Glutamatergic neuron (in vitro differentiated cells): ENCODE measurements at regions not wholly inside any gene's neighbourhood (a gene's known extent, or its start where the extent isn't known, plus 50 kb on each side); places are given as distances from the start of the nearest gene placed in this dataset.
A peak's percentile ranks its signal among the peaks of the same experiment; 100 is the strongest.

Source experiments
- DNase-seq: peaks from one replicate; pipeline ENCODE4 v3.0.0; 2022
- H3K27ac Mint-ChIP-seq: one replicate; pipeline ENCODE4 v1.8.0; 2020; ENCODE audit warnings: mild to moderate bottlenecking, mixed read lengths, inconsistent platforms; ENCODE audit not compliant: unreplicated experiment
- H3K27me3 Mint-ChIP-seq: one replicate; pipeline ENCODE4 v1.8.0; 2020; ENCODE audit warnings: mild to moderate bottlenecking, moderate library complexity, mixed read lengths, inconsistent platforms; ENCODE audit not compliant: unreplicated experiment
- H3K36me3 Mint-ChIP-seq: one replicate; pipeline ENCODE4 v1.8.0; 2020; ENCODE audit warnings: mild to moderate bottlenecking, mixed read lengths, inconsistent platforms; ENCODE audit not compliant: unreplicated experiment
- H3K4me1 Mint-ChIP-seq: one replicate; pipeline ENCODE4 v1.8.0; 2020; ENCODE audit warnings: mild to moderate bottlenecking, low read depth, mixed read lengths, inconsistent platforms; ENCODE audit not compliant: unreplicated experiment
- H3K4me3 Mint-ChIP-seq: one replicate; pipeline ENCODE4 v1.8.0; 2020; ENCODE audit warnings: mild to moderate bottlenecking, mixed read lengths, inconsistent platforms; ENCODE audit not compliant: unreplicated experiment
- H3K9me3 Mint-ChIP-seq: one replicate; pipeline ENCODE4 v1.8.0; 2020; ENCODE audit warnings: mild to moderate bottlenecking, moderate library complexity, mixed read lengths, inconsistent platforms; ENCODE audit not compliant: unreplicated experiment
- CTCF ChIP-seq: fragments of 200-600 bp; sonication (generic); IDR thresholded peaks from one replicate; pipeline ENCODE4 v1.5.0; 2021; ENCODE audit not compliant: partially characterized antibody, unreplicated experiment

- peaks cover 12% of the 10 kb centered on the region for H3K4me1 Mint-ChIP-seq
These were observed 188.1 kb downstream of the SNAPC1 start for GRCh38 chr14:61950340-61950739.

GRCh38 chr14:61953602-61954001 lies 191.4 kb downstream of the SNAPC1 start:
- no peak overlapping the region for H3K27ac Mint-ChIP-seq
- H3K4me1 Mint-ChIP-seq = peaks cover 15% of the 10 kb centered on the region
- H3K9me3 Mint-ChIP-seq = peaks cover 7% of the 10 kb centered on the region
- peaks cover 11% of the 10 kb centered on the region for H3K36me3 Mint-ChIP-seq
- H3K4me3 Mint-ChIP-seq = no peak overlapping the region
- TF ChIP-seq CTCF = no peak
- H3K27me3 Mint-ChIP-seq = peaks cover 3% of the 10 kb centered on the region
- no peak for DNase-seq

More at GRCh38 chr14:61950340-61950739, 188.1 kb downstream of the SNAPC1 start:
- Mint-ChIP-seq H3K27me3 (peaks cover 5% of the 10 kb centered on the region), H3K4me3 (peak overlapping the region; percentile 52), H3K36me3 (no peaks in the 10 kb centered on the region), H3K9me3 (peaks cover 9% of the 10 kb centered on the region), H3K27ac (peak overlapping the region; percentile 94)
- DNase-seq = peak; percentile 40
- TF ChIP-seq CTCF = no peak

- Mint-ChIP-seq H3K4me3 (no peak overlapping the region), H3K9me3 (peaks cover 7% of the 10 kb centered on the region), H3K27me3 (peaks cover 3% of the 10 kb centered on the region), H3K27ac (no peak overlapping the region), H3K36me3 (peaks cover 11% of the 10 kb centered on the region), H3K4me1 (peaks cover 18% of the 10 kb centered on the region)
- TF ChIP-seq CTCF = no peak
- no peak for DNase-seq
These were observed 192.1 kb downstream of the SNAPC1 start for GRCh38 chr14:61954306-61954705.

- no peaks in the 10 kb centered on the region for H3K9me3 Mint-ChIP-seq
- no peak for DNase-seq
- H3K27me3 Mint-ChIP-seq = no peaks in the 10 kb centered on the region
- H3K36me3 Mint-ChIP-seq = peaks cover 11% of the 10 kb centered on the region
- peaks cover 8% of the 10 kb centered on the region for H3K4me1 Mint-ChIP-seq
- no peak overlapping the region for H3K4me3 Mint-ChIP-seq
- no peak overlapping the region for H3K27ac Mint-ChIP-seq
- no peak for TF ChIP-seq CTCF
These were observed 194.3 kb downstream of the SNAPC1 start for GRCh38 chr14:61956517-61956916.

- peaks cover 11% of the 10 kb centered on the region for H3K36me3 Mint-ChIP-seq
- no peaks in the 10 kb centered on the region for H3K27me3 Mint-ChIP-seq
- H3K4me3 Mint-ChIP-seq = no peak overlapping the region
- no peaks in the 10 kb centered on the region for H3K9me3 Mint-ChIP-seq
- H3K4me1 Mint-ChIP-seq = peaks cover 8% of the 10 kb centered on the region
- no peak for DNase-seq
- H3K27ac Mint-ChIP-seq = no peak overlapping the region
- no peak for TF ChIP-seq CTCF
These were observed 197.1 kb downstream of the SNAPC1 start for GRCh38 chr14:61959348-61959747.
